ENCODE measurements at regions not wholly inside any gene's neighbourhood (a gene's known extent, or its start where the extent isn't known, plus 50 kb on each side); places are given as distances from the start of the nearest gene placed in this dataset.

DNA sequence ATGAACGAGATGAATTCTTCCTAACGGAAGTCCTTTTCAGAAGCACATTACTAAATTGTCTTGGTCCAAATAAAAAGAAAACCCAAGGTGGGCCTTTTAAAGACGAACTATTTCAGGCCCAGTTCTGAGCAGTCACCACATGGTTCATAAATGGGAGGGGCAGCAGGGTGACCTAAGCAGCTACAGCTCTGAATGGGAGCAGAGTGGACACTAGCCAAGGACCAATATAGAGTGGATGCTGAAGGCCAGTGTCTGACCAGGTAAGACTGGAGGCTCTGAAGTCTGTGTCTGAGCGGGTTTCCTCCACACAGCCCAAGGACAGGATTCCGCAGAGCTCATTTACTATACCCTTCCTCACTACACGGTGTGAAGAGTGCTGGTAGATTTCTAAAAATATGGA, 159.1 kb downstream of the TMEM26 start:
- no peak overlapping the region for H3K4me3 Mint-ChIP-seq
- no peak overlapping the region for H3K27ac Mint-ChIP-seq
- H3K36me3 ChIP-seq (ENCODE audit: insufficient read depth, low read length) = no peaks in the 10 kb centered on the region
- H3K4me1 Mint-ChIP-seq (ENCODE audit: low read depth) = no peaks in the 10 kb centered on the region
- no peaks in the 10 kb centered on the region for H3K36me3 Mint-ChIP-seq (ENCODE audit: low read depth)
- no peaks in the 10 kb centered on the region for H3K27me3 ChIP-seq (ENCODE audit: control insufficient read depth in 1 of 2, insufficient read depth in 2 of 2, low read length in 2 of 2)
- DNase-seq (no peak), ATAC-seq (ENCODE audit: poor library complexity) (no peak)
- no peaks in the 10 kb centered on the region for H3K9me3 ChIP-seq (ENCODE audit: control insufficient read depth in 1 of 2, insufficient read depth in 1 of 2, low read length in 2 of 2)
- no peak for TF ChIP-seq CTCF (IDR thresholded peaks at IDR 0.05)
- no peaks in the 10 kb centered on the region for H3K27me3 Mint-ChIP-seq
- intact Hi-C loops (cut with DNase I, micrococcal nuclease) = no loop called here
- H3K9me3 Mint-ChIP-seq = peaks cover 3% of the 10 kb centered on the region
- H3K4me3 ChIP-seq (ENCODE audit: low read length) = no peak overlapping the region
- ChIA-PET POLR2A (no interaction called here), CTCF (no interaction called here)
- H3K27ac ChIP-seq (ENCODE audit: low read depth in 1 of 2, low read length in 2 of 2) = no peak overlapping the region
- no peaks in the 10 kb centered on the region for H3K4me1 ChIP-seq (ENCODE audit: insufficient read depth, low read length)

- H3K9me3 Mint-ChIP-seq = no peaks in the 10 kb centered on the region
- no peak overlapping the region for H3K4me3 Mint-ChIP-seq
- no peak overlapping the region for H3K27ac ChIP-seq (ENCODE audit: low read depth in 1 of 2, low read length in 2 of 2)
- intact Hi-C loops (cut with DNase I, micrococcal nuclease) = loop anchor here (10.0 kb wide), 3 partner anchors 325 to 1665 kb away; no protein-coding TSS in a partner anchor
- H3K4me1 Mint-ChIP-seq (ENCODE audit: low read depth) = peaks cover 16% of the 10 kb centered on the region
- no peaks in the 10 kb centered on the region for H3K36me3 Mint-ChIP-seq (ENCODE audit: low read depth)
- no peaks in the 10 kb centered on the region for H3K4me1 ChIP-seq (ENCODE audit: insufficient read depth, low read length)
- no peaks in the 10 kb centered on the region for H3K27me3 Mint-ChIP-seq
- ChIA-PET CTCF (no interaction called here), POLR2A (no interaction called here)
- DNase-seq (no peak), ATAC-seq (ENCODE audit: poor library complexity) (no peak)
- H3K27me3 ChIP-seq (ENCODE audit: control insufficient read depth in 1 of 2, insufficient read depth in 2 of 2, low read length in 2 of 2) = no peaks in the 10 kb centered on the region
- no peak for TF ChIP-seq CTCF (IDR thresholded peaks at IDR 0.05)
- H3K27ac Mint-ChIP-seq = no peak overlapping the region
- no peak overlapping the region for H3K4me3 ChIP-seq (ENCODE audit: low read length)
- H3K36me3 ChIP-seq (ENCODE audit: insufficient read depth, low read length) = no peaks in the 10 kb centered on the region
- H3K9me3 ChIP-seq (ENCODE audit: control insufficient read depth in 1 of 2, insufficient read depth in 1 of 2, low read length in 2 of 2) = no peaks in the 10 kb centered on the region
Observed at GRCh38 chr10:61289813-61290212, 163.4 kb downstream of the TMEM26 start.

- Histone ChIP-seq H3K36me3 (ENCODE audit: insufficient read depth, low read length) (no peaks in the 10 kb centered on the region), H3K27me3 (ENCODE audit: control insufficient read depth in 1 of 2, insufficient read depth in 2 of 2, low read length in 2 of 2) (no peaks in the 10 kb centered on the region), H3K4me3 (ENCODE audit: low read length) (no peak overlapping the region), H3K9me3 (ENCODE audit: control insufficient read depth in 1 of 2, insufficient read depth in 1 of 2, low read length in 2 of 2) (no peaks in the 10 kb centered on the region), H3K27ac (ENCODE audit: low read depth in 1 of 2, low read length in 2 of 2) (no peak overlapping the region), H3K4me1 (ENCODE audit: insufficient read depth, low read length) (no peaks in the 10 kb centered on the region)
- intact Hi-C loops (cut with DNase I, micrococcal nuclease) = loop anchor here (10.0 kb wide), 3 partner anchors 322 to 1662 kb away; no protein-coding TSS in a partner anchor
- Mint-ChIP-seq H3K27me3 (no peaks in the 10 kb centered on the region), H3K4me3 (peak overlapping the region; percentile 39), H3K4me1 (ENCODE audit: low read depth) (peaks cover 26% of the 10 kb centered on the region), H3K36me3 (ENCODE audit: low read depth) (no peaks in the 10 kb centered on the region), H3K27ac (peak overlapping the region; percentile 15), H3K9me3 (no peaks in the 10 kb centered on the region)
- DNase-seq = peak in 3 of 14 experiments; percentile 41 to 78 (median 43)
- ChIA-PET POLR2A (interaction anchor here (0.8 kb wide), 1 partner anchor 28 kb away, joined by 3 read pairs; no protein-coding TSS in a partner anchor), CTCF (no interaction called here)
- no peak for TF ChIP-seq CTCF (IDR thresholded peaks at IDR 0.05)
- ATAC-seq (ENCODE audit: poor library complexity) = peak; percentile 89
Observed at GRCh38 chr10:61286686-61287085, 166.5 kb downstream of the TMEM26 start.

All from CD4-positive, alpha-beta T cell (primary cell).